Memory B cell (primary cell): ENCODE measurements at regions not wholly inside any gene's neighbourhood (a gene's known extent, or its start where the extent isn't known, plus 50 kb on each side); places are given as distances from the start of the nearest gene placed in this dataset.

Source experiments
- ATAC-seq: fragments of 150-1000 bp; cut with Tn5 transposase; 2 replicates; pipeline ENCODE4 v1.10.0; 2021; ENCODE audit warnings: low read depth, mild to moderate bottlenecking, moderate library complexity
- DNase-seq, 2 donors: peaks; one replicate each; pipeline ENCODE4 v3.0.0; 2022; ENCODE audit warnings: low spot score in 2 of 2
- H3K27ac Mint-ChIP-seq: one replicate; pipeline ENCODE4 v1.8.0; 2022; ENCODE audit warnings: mild to moderate bottlenecking, moderate library complexity, mixed read lengths
- H3K27me3 Mint-ChIP-seq: one replicate; pipeline ENCODE4 v1.8.0; 2022; ENCODE audit warnings: mixed read lengths
- H3K36me3 Mint-ChIP-seq: one replicate; pipeline ENCODE4 v1.8.0; 2022; ENCODE audit warnings: mild to moderate bottlenecking, mixed read lengths
- H3K4me1 Mint-ChIP-seq: one replicate; pipeline ENCODE4 v1.8.0; 2022; ENCODE audit warnings: mixed read lengths
- H3K4me3 Mint-ChIP-seq: one replicate; pipeline ENCODE4 v1.8.0; 2022; ENCODE audit warnings: mild to moderate bottlenecking, moderate library complexity, mixed read lengths
- H3K9me3 Mint-ChIP-seq: one replicate; pipeline ENCODE4 v1.8.0; 2022; ENCODE audit warnings: mixed read lengths

DNA sequence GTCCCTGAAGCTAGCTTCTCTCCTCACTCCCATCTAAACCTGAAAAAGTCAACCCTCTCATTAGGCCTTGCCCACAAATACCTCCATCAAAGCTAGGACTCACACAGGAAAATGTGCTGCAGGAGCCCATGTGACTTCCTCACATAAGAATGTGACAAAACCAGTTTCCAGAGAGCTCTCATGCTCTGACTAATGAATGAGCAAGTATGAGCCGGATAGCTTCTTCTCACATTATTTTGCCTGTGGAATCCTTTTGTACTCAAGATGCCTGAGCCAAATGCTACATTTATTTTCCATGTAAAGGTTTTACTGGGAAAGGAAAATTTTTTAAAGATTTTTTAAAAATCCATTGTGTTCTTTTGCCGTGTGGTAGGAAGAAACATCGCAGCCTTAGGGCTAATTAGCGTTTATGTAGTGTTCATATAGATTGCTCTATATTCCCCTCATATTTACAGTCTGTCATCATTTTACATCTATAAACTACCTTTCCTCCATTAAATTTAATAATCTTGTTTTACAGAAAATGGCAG, 68.6 kb upstream of the CCN6 start:
- DNase-seq (no peak), ATAC-seq (no peak)
- Mint-ChIP-seq H3K36me3 (no peaks in the 10 kb centered on the region), H3K27me3 (peaks cover 2% of the 10 kb centered on the region), H3K9me3 (no peaks in the 10 kb centered on the region), H3K4me1 (peaks cover 9% of the 10 kb centered on the region), H3K27ac (no peak overlapping the region), H3K4me3 (no peak overlapping the region)

DNA sequence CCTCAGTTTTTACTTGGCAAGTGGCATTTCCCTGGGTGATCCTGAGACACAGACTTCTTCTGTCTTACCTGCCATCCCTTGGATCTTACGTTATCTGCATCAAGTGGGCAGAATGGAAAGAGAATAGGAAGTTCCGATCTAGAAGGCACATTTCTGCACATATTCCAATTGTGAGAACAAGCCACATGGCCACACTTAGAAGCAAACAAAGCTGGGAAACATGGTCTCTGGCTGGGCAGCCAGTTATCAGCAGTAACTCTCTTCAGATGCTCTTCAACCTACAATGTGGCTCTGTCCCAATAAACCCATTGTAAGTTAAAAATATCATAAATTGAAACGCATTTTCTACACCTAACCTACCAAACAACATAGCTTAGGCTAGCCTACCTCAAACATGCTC, 67.3 kb upstream of the CCN6 start:
- no peak overlapping the region for H3K27ac Mint-ChIP-seq
- DNase-seq: no peak
- peaks cover 9% of the 10 kb centered on the region for H3K4me1 Mint-ChIP-seq
- H3K4me3 Mint-ChIP-seq: no peak overlapping the region
- H3K27me3 Mint-ChIP-seq: peaks cover 6% of the 10 kb centered on the region
- ATAC-seq: no peak
- no peaks in the 10 kb centered on the region for H3K9me3 Mint-ChIP-seq
- H3K36me3 Mint-ChIP-seq: no peaks in the 10 kb centered on the region

DNA sequence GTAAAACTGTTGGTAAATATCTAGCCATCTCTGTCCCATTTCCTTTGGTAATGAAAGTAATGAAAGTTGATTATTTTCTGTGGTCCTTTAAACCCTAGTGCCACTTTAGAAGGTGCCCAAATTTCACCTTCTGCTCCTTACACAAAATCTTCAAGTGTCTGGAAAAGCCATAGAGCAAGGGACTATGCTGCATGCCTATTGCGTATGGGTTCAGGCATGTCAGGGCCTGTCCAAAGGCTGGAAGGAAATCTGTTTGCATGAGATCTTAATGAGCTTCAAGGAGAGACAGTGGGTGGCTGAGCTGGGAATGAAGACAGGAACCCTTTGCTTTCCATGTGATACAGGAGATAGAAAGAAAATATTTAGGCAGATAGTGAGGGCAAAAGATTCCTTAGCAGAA, 66.6 kb upstream of the CCN6 start:
- Mint-ChIP-seq H3K27ac (no peak overlapping the region), H3K9me3 (no peaks in the 10 kb centered on the region), H3K4me1 (peaks cover 9% of the 10 kb centered on the region), H3K36me3 (no peaks in the 10 kb centered on the region), H3K27me3 (peaks cover 6% of the 10 kb centered on the region), H3K4me3 (no peak overlapping the region)
- ATAC-seq: no peak
- DNase-seq: no peak

DNA sequence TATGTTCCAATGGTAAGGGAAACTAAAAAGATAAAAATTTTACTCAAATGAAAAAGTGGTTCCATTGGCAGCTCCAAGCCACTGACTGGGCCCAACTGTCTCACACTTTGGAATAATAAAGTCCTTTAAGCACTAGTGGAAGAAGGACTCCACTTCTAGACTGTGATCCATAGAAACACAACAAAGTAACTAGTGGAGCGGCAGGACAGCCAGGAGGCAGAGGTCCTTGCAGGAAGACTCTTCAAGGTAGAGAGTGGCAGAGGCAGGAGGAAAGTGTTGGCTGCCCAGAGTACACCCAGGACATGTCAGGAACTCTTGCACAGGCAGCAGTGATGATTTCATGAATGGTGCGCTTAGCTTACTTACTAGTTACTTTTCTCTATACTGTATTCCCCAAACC, 65.0 kb upstream of the CCN6 start:
- H3K27me3 Mint-ChIP-seq: peaks cover 8% of the 10 kb centered on the region
- no peaks in the 10 kb centered on the region for H3K9me3 Mint-ChIP-seq
- H3K27ac Mint-ChIP-seq: no peak overlapping the region
- DNase-seq (no peak), ATAC-seq (no peak)
- H3K4me3 Mint-ChIP-seq: no peak overlapping the region
- peaks cover 9% of the 10 kb centered on the region for H3K4me1 Mint-ChIP-seq
- H3K36me3 Mint-ChIP-seq: no peaks in the 10 kb centered on the region

DNA sequence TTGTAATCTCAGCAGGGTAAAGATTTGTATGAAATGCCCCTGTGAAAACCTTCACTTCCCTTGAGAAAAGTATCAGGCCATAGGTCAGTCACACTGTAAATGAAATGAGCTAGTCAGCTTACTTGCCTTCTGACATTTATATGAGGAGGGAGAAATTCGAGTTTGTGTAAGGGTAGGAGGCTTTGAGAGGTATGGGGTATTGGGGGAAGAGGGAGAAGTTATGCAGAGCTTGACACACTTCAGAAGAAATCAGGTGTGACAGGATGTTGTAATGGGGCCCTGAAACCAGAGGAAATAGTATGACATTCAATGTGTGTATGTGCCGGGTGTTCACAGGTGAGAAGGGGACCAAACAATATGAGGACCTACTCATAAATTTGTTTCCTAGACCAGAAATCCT, 64.2 kb upstream of the CCN6 start:
- ATAC-seq (peak; percentile 88), DNase-seq (no peak)
- Mint-ChIP-seq H3K4me1 (peaks cover 9% of the 10 kb centered on the region), H3K9me3 (no peaks in the 10 kb centered on the region), H3K36me3 (no peaks in the 10 kb centered on the region), H3K27ac (no peak overlapping the region), H3K27me3 (peaks cover 9% of the 10 kb centered on the region), H3K4me3 (no peak overlapping the region)

DNA sequence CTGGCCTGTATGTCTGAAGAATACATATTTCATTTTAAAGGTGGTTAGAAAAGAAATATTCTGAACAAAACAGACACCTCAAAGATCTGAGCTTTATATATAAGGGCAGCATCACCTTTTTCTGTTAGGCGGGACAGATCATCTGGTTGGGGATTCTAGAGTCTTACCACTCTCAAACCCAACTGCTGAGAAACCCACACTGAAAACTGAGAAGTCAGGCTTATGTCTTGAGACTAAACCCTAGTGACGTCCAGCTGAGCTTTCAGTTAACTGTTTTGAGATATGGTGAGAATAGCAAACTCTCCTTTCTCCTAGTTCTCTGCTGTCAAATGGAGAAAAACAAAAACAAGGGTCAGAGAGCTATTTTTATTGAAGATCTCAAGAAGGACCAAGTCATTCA, 63.7 kb upstream of the CCN6 start:
- no peak overlapping the region for H3K27ac Mint-ChIP-seq
- DNase-seq (no peak), ATAC-seq (no peak)
- H3K9me3 Mint-ChIP-seq: no peaks in the 10 kb centered on the region
- peaks cover 9% of the 10 kb centered on the region for H3K4me1 Mint-ChIP-seq
- no peak overlapping the region for H3K4me3 Mint-ChIP-seq
- peaks cover 11% of the 10 kb centered on the region for H3K27me3 Mint-ChIP-seq
- H3K36me3 Mint-ChIP-seq: no peaks in the 10 kb centered on the region

DNA sequence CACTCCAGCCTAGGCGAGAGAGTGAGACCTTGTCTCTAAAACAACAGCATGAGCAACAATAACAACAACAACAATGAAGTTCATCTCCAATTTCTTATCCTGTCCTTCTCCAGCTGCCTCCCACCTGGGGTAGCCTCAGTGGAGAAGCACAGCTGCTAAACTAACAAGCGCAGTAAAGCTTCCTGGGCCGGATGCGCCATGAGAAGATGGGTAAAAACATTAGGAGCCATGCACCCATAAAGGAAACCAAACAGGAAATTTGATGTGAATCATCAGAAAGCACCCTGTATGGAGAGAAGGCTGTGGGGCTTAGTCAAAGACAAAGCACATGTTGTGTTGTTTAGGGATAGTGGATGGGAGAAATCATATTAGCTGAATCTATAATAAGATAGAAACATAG, 61.1 kb upstream of the CCN6 start:
- Mint-ChIP-seq H3K4me3 (no peak overlapping the region), H3K9me3 (no peaks in the 10 kb centered on the region), H3K27me3 (peaks cover 11% of the 10 kb centered on the region), H3K36me3 (no peaks in the 10 kb centered on the region), H3K27ac (no peak overlapping the region), H3K4me1 (peaks cover 11% of the 10 kb centered on the region)
- no peak for DNase-seq
- ATAC-seq: no peak

DNA sequence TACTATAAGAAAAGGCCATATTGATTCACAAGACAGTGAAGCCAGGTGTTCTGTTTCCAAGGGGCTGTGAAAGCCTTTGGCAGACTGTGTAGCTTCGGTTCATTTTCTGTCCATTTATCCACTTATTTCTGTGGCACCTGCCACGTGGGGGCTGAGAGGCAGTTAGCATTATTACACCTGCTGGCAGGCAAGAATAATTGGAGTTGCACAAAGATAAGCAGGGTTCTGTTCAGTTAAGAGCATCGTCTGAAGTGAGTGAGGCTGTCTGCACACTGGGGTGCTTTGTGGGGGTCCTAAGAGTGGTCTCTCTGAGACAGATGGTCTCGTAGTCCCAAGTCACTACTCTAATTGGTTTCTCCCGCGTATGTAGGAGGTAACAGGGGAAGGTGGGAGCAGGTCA, 60.6 kb upstream of the CCN6 start:
- DNase-seq (no peak), ATAC-seq (no peak)
- Mint-ChIP-seq H3K36me3 (no peaks in the 10 kb centered on the region), H3K27ac (no peak overlapping the region), H3K4me3 (no peak overlapping the region), H3K27me3 (peaks cover 11% of the 10 kb centered on the region), H3K4me1 (peaks cover 11% of the 10 kb centered on the region), H3K9me3 (no peaks in the 10 kb centered on the region)

DNA sequence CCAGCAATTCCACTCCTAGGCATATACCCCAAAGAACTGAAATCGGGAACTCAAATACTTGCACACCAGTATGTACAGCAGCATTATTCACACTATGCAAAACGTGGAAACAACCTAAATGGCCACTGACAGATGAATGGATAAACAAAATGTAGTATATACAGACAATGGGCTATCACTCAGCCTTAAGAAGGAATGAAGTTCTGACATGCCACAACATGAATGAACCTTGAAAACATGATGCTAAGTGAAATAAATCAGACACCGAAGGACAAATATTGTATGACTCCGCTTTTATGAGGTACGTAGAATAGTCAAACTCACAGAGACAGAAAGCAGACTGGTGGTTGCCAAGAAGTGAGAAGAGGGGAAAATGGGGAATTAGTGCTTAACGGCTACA, 59.1 kb upstream of the CCN6 start:
- peaks cover 5% of the 10 kb centered on the region for H3K4me1 Mint-ChIP-seq
- peaks cover 11% of the 10 kb centered on the region for H3K27me3 Mint-ChIP-seq
- no peak overlapping the region for H3K4me3 Mint-ChIP-seq
- no peaks in the 10 kb centered on the region for H3K36me3 Mint-ChIP-seq
- no peak overlapping the region for H3K27ac Mint-ChIP-seq
- no peak for DNase-seq
- no peak for ATAC-seq
- H3K9me3 Mint-ChIP-seq: no peaks in the 10 kb centered on the region

DNA sequence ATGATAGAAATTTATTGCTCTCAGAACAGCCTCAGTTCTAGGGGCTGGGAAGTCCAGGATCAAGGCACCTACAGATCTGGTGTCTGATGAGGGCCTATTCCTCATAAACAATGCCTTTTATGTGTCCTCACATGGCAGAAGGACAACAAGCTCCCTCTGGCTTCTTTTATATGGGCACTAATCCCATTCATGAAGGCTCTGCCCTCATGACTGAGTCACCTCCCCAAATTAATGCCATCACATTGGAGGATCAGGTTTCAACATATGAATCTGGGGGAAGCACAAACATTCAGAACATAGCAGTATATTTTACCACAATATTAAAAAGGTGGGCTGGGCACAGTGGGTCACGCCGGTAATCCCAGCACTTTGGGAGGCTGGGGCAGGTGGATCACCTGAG, 58.5 kb upstream of the CCN6 start:
- H3K9me3 Mint-ChIP-seq: no peaks in the 10 kb centered on the region
- no peak for ATAC-seq
- peaks cover 2% of the 10 kb centered on the region for H3K4me1 Mint-ChIP-seq
- no peak overlapping the region for H3K27ac Mint-ChIP-seq
- no peaks in the 10 kb centered on the region for H3K36me3 Mint-ChIP-seq
- no peak overlapping the region for H3K4me3 Mint-ChIP-seq
- peaks cover 11% of the 10 kb centered on the region for H3K27me3 Mint-ChIP-seq
- no peak for DNase-seq

DNA sequence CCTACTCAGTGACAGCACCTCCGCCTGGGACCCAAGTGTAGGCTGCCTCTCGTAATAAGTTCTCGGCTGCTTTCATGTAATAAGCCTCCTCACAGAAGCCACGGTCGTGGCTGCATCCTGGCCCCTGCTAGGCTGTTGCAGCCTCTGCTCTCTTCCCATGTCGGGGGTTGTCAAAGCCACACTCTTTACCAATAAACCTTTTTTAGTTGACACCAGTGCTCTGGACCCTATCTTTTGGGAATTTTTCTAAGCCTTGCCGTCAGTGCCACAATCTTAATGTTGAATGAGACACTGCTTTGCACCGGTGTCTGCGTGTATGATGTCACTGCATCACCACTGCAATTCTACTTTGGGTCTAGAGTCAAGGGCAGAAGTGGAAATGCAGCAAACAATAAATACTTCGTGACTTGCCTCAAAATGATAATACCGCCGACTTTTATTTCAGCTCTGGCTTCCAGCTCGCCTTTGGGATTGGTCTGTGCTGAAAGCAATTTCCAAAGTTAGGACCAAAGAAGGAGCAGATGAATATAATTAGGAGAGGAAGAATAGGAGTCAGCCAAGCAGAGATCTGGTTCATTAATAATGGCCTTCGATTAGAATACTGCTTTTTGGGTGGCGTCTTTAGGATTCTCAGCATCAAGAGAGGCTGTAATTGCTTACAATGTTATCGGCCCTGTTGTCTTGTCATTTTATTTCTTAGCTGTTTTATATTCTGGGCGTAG, 57.6 kb upstream of the CCN6 start:
- DNase-seq: no peak
- Mint-ChIP-seq H3K27me3 (peaks cover 9% of the 10 kb centered on the region), H3K36me3 (no peaks in the 10 kb centered on the region), H3K4me1 (peaks cover 2% of the 10 kb centered on the region), H3K4me3 (no peak overlapping the region), H3K27ac (no peak overlapping the region), H3K9me3 (no peaks in the 10 kb centered on the region)
- no peak for ATAC-seq

DNA sequence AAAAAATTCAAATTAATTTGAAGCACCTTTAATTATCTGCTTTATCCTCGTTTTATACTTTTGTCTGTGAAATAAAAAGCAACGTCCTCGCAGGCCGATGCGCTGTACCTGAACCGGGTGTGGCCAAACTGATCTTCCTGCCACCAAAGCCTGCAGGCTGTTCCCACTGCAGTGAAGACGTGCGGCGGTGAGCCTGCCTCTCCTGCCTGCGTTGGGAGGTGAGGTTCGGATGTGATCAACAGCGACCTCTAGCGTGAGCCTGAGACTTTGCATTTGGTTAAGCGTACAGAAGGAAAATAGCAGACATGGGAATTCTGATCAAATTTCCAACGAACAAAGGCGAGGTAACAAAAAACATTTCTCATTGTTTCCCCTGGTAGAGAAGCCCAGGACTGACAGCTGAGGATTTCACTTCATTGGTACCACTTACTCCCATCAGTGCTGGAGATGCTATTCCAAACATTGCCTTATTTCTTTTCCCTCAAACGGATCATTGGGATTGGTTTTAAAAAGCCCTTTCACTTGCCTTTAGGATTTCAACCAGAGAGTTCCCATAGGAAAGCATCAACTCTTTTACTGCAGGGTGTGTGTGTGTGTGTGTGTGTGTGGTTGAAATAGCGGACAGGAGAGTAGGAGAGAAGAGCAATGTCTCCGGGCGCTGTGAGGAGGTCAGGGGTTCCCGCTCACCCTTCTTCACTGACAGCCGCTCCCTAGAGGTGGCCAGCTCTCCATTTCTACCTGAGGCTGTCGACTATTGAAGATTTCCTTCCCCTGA, 56.6 kb upstream of the CCN6 start:
- H3K27me3 Mint-ChIP-seq: peaks cover 7% of the 10 kb centered on the region

DNA sequence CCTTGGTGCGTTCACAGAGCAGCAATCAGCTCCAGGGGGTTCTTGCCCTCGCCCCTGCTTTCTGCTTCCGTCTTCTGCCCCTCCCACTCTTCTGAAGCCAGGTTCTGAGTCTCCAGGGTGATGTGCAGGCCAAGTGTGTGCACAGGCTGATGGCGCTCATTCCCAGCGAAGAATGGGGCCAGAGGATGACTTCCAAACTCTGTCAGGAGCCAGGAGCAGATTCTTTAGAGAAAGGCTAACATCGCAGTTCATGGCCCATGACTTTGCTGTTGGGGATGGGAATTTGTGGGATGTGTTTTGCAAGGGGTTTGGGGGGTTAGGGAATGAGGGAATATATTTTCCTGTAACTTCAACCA, 56.1 kb upstream of the CCN6 start:
- DNase-seq (no peak), ATAC-seq (no peak)
- peaks cover 2% of the 10 kb centered on the region for H3K4me1 Mint-ChIP-seq

More for the DNA sequence above, 56.6 kb upstream of the CCN6 start:
- H3K9me3 Mint-ChIP-seq: no peaks in the 10 kb centered on the region
- H3K36me3 Mint-ChIP-seq: no peaks in the 10 kb centered on the region
- peak overlapping the region; percentile 57 for H3K4me3 Mint-ChIP-seq
- DNase-seq (peak; percentile 71 to 74), ATAC-seq (peak; percentile 89)
- no peak overlapping the region for H3K27ac Mint-ChIP-seq
- H3K4me1 Mint-ChIP-seq: peaks cover 2% of the 10 kb centered on the region

DNA sequence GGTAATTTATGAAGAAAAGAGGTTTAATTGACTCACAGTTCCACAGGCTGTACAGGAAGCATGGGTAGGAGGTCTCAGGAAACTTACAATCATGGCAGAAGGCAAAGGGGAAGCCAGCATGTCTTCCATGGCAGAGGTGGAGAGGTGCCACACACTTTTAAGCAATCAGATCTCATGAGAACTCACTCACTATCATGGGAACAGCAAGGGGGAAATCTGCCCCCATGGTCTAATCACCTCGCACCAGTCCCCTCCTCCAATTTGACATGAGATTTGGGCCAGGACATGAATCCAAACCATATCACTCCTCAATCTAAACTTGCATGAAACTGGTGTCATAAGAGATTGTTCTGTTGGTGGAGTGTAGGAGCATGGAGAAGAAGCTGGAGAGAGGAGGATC, 51.6 kb upstream of the CCN6 start:
- Mint-ChIP-seq H3K27ac (no peak overlapping the region), H3K9me3 (no peaks in the 10 kb centered on the region), H3K36me3 (no peaks in the 10 kb centered on the region), H3K4me3 (no peak overlapping the region), H3K4me1 (no peaks in the 10 kb centered on the region), H3K27me3 (no peaks in the 10 kb centered on the region)
- DNase-seq: no peak
- no peak for ATAC-seq

More for the DNA sequence above, 56.1 kb upstream of the CCN6 start:
- Mint-ChIP-seq H3K4me3 (no peak overlapping the region), H3K27me3 (peaks cover 7% of the 10 kb centered on the region), H3K27ac (no peak overlapping the region), H3K9me3 (no peaks in the 10 kb centered on the region), H3K36me3 (no peaks in the 10 kb centered on the region)
